GM12875 (cell line): ENCODE measurements at regions not wholly inside any gene's neighbourhood (a gene's known extent, or its start where the extent isn't known, plus 50 kb on each side); places are given as distances from the start of the nearest gene placed in this dataset.

Experiments
- H3K4me3 ChIP-seq: one replicate; pipeline ENCODE4 v1.5.1; 2011; ENCODE audit warnings: low read depth, low read length, control low read depth
- TF ChIP-seq, protein P1 (sequence below): IDR thresholded peaks from 2 replicates; pipeline ENCODE4 v1.5.1; 2011; ENCODE audit warnings: low read depth, mild to moderate bottlenecking, control low read depth, inconsistent platforms, low read length, moderate library complexity, borderline replicate concordance; ENCODE audit not compliant: insufficient read depth

- TF ChIP-seq, protein P1, sequence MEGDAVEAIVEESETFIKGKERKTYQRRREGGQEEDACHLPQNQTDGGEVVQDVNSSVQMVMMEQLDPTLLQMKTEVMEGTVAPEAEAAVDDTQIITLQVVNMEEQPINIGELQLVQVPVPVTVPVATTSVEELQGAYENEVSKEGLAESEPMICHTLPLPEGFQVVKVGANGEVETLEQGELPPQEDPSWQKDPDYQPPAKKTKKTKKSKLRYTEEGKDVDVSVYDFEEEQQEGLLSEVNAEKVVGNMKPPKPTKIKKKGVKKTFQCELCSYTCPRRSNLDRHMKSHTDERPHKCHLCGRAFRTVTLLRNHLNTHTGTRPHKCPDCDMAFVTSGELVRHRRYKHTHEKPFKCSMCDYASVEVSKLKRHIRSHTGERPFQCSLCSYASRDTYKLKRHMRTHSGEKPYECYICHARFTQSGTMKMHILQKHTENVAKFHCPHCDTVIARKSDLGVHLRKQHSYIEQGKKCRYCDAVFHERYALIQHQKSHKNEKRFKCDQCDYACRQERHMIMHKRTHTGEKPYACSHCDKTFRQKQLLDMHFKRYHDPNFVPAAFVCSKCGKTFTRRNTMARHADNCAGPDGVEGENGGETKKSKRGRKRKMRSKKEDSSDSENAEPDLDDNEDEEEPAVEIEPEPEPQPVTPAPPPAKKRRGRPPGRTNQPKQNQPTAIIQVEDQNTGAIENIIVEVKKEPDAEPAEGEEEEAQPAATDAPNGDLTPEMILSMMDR, result no peak
- no peak overlapping the region for H3K4me3 ChIP-seq
Measured at GRCh38 chrX:149992918-149993317, 54.6 kb upstream of the EOLA2 start.

DNA sequence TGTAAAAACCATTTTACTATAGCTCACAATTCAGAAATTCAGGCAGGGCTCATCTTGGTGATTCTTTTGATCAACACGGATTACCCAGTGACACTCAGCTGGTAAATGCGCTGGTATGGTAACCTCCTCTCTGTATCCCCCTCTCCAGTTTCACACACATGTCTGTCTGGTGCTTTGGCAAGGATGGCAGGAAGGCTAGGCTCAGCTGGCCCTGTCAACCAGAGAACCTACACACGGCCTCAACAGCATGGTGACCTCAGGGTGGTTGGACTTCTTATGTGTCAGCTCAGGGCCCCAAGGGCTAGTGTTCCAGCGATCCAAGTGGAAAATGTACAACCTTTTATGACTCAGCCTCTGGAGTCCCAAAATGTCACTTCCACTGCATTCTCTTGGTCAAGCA is 55.7 kb upstream of the EOLA2 start:
- TF ChIP-seq, protein P1, result no peak
- no peak overlapping the region for H3K4me3 ChIP-seq

DNA sequence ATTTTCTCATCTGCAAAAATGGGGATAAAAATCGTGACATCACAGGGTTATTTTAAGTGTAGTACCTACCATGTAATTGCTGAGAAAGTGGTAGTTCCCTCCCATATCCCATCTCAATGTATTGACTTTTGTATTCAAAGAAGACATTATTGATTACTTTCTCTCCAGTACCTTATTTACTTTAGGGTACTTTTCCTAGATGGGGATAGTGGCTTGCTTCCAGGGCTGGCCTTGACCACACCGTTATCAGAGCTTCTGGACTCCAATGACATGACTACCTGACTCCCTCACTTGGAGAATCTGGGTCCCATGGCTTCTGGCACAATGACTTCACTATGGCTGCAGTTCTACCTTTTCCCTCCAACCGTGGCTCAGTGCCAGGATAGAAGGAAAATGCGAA is 58.2 kb upstream of the EOLA2 start:
- TF ChIP-seq, protein P1, result no peak
- H3K4me3 ChIP-seq, result no peak overlapping the region

GRCh38 chrX:150005027-150005426 is 66.7 kb upstream of the EOLA2 start:
- H3K4me3 ChIP-seq, result no peak overlapping the region
- TF ChIP-seq, protein P1, result no peak

DNA sequence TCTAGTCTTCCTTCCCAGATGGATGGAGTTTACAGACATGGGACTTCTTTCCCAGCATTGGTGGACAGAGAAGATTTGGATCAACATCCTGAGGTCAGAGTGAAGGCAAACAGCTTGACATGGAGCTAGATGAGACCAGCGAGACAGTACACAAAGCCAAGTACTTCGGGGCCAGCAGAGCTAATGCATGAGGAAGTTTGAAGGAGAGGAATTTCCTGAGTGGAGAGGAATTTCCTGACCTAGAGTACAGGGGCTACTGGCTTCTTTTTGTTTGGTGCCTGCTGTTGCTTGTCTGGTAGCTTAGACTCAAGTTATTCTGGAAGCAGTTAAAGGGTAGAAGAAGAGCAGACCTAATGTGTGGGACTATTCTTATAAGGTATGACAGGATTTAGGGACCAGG is 69.1 kb upstream of the EOLA2 start:
- TF ChIP-seq, protein P1, result no peak
- H3K4me3 ChIP-seq, result no peak overlapping the region

- H3K4me3 ChIP-seq, result no peak overlapping the region
- TF ChIP-seq, protein P1, result no peak
Measured at GRCh38 chrX:150012647-150013381, 74.5 kb upstream of the EOLA2 start.

DNA sequence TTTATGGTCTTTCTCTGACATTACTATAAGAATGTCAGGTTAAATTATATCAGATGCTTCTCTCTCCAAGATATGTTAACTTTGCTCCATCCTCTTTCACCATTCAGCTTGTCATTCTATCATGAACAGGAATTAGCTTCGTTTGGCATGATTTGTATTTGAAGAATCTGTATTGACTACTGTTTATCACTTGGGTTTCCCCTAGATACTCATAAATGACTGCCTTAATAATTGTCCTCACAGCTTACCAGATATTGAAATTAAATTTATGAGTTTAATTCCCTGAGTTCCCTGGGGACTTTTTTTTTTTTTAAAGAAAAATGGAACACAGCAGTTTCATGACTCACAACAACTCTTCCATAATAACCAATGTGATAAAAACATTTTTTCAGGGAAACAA is 76.2 kb upstream of the EOLA2 start:
- no peak overlapping the region for H3K4me3 ChIP-seq
- TF ChIP-seq, protein P1, result no peak
